ENCODE measurements at regions not wholly inside any gene's neighbourhood (a gene's known extent, or its start where the extent isn't known, plus 50 kb on each side); places are given as distances from the start of the nearest gene placed in this dataset.
"Not testable (repeated sequence)": the region's sequence is repeated elsewhere in the genome, so short reads cannot be mapped to it uniquely, and the experiment has no call there.

GRCh38 chr2:95775193-95775531 lies 183.4 kb downstream of the TRIM43 start:
- TF ChIP-seq, protein P1, sequence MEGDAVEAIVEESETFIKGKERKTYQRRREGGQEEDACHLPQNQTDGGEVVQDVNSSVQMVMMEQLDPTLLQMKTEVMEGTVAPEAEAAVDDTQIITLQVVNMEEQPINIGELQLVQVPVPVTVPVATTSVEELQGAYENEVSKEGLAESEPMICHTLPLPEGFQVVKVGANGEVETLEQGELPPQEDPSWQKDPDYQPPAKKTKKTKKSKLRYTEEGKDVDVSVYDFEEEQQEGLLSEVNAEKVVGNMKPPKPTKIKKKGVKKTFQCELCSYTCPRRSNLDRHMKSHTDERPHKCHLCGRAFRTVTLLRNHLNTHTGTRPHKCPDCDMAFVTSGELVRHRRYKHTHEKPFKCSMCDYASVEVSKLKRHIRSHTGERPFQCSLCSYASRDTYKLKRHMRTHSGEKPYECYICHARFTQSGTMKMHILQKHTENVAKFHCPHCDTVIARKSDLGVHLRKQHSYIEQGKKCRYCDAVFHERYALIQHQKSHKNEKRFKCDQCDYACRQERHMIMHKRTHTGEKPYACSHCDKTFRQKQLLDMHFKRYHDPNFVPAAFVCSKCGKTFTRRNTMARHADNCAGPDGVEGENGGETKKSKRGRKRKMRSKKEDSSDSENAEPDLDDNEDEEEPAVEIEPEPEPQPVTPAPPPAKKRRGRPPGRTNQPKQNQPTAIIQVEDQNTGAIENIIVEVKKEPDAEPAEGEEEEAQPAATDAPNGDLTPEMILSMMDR (IDR thresholded peaks at IDR 0.05): not testable (repeated sequence)
- TF ChIP-seq POLR2A (IDR thresholded peaks at IDR 0.05): not testable (repeated sequence)
